ENCODE measurements at regions not wholly inside any gene's neighbourhood (a gene's known extent, or its start where the extent isn't known, plus 50 kb on each side); places are given as distances from the start of the nearest gene placed in this dataset.

DNA sequence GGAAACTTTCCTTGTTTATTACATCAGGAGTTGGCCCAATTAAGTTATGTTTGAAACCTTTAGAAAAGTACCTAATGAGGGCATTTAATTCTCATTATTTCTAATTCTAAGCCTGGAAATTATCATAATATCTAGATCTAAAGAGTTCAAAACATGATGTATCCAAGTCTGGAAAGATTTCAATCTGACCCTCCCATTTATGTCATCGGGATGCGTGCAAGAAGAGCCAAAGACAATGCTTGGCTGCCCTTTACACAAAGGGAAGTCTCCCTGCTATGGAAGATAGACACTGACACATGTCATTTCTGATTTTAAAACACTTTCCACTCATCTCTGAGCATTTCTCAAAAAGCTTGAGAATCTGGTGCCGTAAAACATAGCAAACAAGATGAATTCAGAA, 222.4 kb downstream of the ANTXR2 start:
- in situ Hi-C loops (cut with MboI; ENCODE audit: low pct_unique_long_range_greater_than_20kb, low sequenced_read_pairs, unreplicated experiment) = no loop called here
- TF ChIP-seq, protein P1, sequence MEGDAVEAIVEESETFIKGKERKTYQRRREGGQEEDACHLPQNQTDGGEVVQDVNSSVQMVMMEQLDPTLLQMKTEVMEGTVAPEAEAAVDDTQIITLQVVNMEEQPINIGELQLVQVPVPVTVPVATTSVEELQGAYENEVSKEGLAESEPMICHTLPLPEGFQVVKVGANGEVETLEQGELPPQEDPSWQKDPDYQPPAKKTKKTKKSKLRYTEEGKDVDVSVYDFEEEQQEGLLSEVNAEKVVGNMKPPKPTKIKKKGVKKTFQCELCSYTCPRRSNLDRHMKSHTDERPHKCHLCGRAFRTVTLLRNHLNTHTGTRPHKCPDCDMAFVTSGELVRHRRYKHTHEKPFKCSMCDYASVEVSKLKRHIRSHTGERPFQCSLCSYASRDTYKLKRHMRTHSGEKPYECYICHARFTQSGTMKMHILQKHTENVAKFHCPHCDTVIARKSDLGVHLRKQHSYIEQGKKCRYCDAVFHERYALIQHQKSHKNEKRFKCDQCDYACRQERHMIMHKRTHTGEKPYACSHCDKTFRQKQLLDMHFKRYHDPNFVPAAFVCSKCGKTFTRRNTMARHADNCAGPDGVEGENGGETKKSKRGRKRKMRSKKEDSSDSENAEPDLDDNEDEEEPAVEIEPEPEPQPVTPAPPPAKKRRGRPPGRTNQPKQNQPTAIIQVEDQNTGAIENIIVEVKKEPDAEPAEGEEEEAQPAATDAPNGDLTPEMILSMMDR (IDR thresholded peaks at IDR 0.05; ENCODE audit: extremely low read depth, insufficient read depth, missing control alignments) = no peak
- no peak for DNase-seq (ENCODE audit: low spot score)

DNA sequence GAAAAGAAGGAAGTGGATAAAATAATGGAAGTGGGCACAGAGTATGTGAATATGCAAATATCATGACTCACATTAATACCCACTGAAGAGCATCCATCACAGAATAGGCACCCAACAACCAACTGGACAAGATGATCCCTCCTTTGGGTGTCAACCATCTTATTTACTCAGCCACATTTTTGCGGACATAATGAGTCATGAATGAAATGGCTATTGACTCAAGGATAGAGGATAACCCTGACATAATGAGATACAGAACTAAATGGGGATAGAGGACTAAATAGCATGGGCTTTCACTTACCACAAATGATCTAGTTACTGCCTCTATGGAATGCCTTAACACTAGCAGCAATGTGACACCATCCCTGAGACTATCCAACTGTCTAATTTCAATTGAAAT, 224.7 kb downstream of the ANTXR2 start:
- DNase-seq (ENCODE audit: low spot score) = no peak
- in situ Hi-C loops (cut with MboI; ENCODE audit: low pct_unique_long_range_greater_than_20kb, low sequenced_read_pairs, unreplicated experiment) = no loop called here
- TF ChIP-seq, protein P1 (IDR thresholded peaks at IDR 0.05; ENCODE audit: extremely low read depth, insufficient read depth, missing control alignments) = no peak

DNA sequence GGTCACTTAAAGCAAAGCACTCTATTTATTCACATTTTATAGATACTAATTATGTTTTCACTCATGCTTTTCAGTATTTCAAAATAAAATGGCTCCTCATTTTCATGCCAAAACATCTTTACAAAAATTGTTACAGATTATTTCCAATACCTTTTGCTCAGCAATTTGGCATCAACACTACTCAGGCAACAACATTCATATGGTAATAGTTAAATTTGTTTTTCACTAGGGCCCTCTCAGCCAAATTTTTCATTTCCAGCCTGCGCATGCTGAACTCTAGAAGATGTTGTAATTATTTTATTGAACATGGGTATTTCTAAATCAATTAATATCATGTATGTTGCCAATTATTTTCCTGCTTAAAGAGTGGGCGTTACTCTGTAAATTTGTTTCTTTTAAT, 225.6 kb downstream of the ANTXR2 start:
- DNase-seq (ENCODE audit: low spot score) = no peak
- TF ChIP-seq, protein P1 (IDR thresholded peaks at IDR 0.05; ENCODE audit: extremely low read depth, insufficient read depth, missing control alignments) = no peak
- in situ Hi-C loops (cut with MboI; ENCODE audit: low pct_unique_long_range_greater_than_20kb, low sequenced_read_pairs, unreplicated experiment) = no loop called here

DNA sequence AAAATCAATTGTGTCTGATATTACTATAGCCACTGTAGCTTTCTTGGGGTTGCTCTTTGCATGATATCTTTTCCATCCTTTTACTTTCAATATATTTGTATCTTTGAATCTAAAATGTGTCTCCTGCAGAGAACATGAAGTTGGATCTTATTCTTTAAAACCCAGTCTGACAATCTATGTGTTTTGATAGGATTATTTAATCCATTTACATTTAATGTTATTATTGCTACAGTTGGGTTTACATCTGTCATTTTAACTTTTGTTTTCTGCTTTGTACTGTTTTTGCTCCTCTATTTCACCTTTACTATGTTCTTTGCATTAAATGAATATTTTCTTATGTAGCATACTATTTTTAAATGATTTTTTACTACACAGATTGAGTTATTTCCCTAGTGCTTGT, 230.9 kb downstream of the ANTXR2 start:
- in situ Hi-C loops (cut with MboI; ENCODE audit: low pct_unique_long_range_greater_than_20kb, low sequenced_read_pairs, unreplicated experiment) = no loop called here
- TF ChIP-seq, protein P1 (IDR thresholded peaks at IDR 0.05; ENCODE audit: extremely low read depth, insufficient read depth, missing control alignments) = no peak
- DNase-seq (ENCODE audit: low spot score) = no peak

DNA sequence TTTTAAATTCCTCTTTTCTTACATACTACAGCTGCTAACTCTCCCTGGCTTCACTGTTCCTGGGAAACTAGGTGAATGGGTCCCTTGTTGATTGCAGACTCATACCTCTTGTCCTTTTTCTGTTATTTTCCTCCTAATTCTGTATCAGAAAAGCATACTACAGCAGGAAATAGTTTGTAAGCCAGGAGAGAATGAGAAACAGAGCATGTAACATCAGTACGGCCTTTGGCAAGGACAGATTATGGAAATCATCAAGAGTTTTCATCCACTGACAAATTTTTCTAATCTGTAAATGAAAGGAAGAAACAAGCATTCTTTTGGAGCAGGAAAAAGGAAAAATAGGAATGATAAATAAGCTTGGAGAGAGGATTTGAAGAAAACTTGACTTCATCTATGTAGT, 239.2 kb downstream of the ANTXR2 start:
- in situ Hi-C loops (cut with MboI; ENCODE audit: low pct_unique_long_range_greater_than_20kb, low sequenced_read_pairs, unreplicated experiment) = no loop called here
- TF ChIP-seq, protein P1 (IDR thresholded peaks at IDR 0.05; ENCODE audit: extremely low read depth, insufficient read depth, missing control alignments) = no peak
- DNase-seq (ENCODE audit: low spot score) = no peak

DNA sequence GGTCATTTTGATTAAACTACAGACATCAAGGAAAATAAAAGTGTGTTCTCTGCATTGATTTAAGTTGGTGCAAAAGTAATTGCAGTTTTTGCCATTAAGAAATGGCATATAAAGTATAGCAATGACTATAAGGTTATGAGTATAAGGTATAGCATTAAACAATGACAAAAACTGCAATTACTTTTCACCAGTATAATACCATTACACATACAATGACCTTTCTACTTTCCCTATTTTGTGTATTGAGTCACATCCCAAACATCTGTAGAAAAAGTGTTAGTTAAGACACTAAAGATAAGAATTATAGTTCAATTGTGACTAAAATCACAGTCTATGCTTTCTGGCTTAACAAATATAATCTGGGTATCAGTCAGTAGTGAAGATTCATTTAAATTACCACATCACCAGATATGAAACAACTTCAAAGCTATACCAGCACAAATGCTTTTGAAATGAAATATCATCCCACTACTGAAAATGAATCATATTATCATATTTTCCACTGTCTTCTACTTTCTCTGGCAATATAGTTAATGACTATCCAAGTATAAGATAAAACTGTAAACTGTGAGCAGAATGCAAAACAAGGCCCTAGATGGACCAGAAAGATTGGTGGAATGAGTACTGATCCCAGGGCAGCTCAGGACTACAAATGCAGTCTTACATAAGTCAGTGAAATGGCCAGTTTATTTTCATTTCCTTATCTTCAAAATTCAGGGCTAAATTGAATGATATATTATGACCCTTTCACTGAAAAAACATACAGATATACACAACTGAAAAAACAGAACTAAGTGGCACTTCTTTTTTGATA, 241.1 kb downstream of the ANTXR2 start:
- no peak for DNase-seq (ENCODE audit: low spot score)
- TF ChIP-seq, protein P1 (IDR thresholded peaks at IDR 0.05; ENCODE audit: extremely low read depth, insufficient read depth, missing control alignments) = no peak
- in situ Hi-C loops (cut with MboI; ENCODE audit: low pct_unique_long_range_greater_than_20kb, low sequenced_read_pairs, unreplicated experiment) = no loop called here
